Right lung (tissue), 2 donors: ENCODE measurements at regions not wholly inside any gene's neighbourhood (a gene's known extent, or its start where the extent isn't known, plus 50 kb on each side); places are given as distances from the start of the nearest gene placed in this dataset.
"Not testable (repeated sequence)": the region's sequence is repeated elsewhere in the genome, so short reads cannot be mapped to it uniquely, and the experiment has no call there.

ENCODE experiments used
- DNase-seq, 2 donors: peaks; one replicate each; pipeline ENCODE4 v3.0.0-alpha.2; 2013

GRCh38 chr3:184477940-184478339 is 83.6 kb upstream of the EPHB3 start:
- no peak for DNase-seq

DNA sequence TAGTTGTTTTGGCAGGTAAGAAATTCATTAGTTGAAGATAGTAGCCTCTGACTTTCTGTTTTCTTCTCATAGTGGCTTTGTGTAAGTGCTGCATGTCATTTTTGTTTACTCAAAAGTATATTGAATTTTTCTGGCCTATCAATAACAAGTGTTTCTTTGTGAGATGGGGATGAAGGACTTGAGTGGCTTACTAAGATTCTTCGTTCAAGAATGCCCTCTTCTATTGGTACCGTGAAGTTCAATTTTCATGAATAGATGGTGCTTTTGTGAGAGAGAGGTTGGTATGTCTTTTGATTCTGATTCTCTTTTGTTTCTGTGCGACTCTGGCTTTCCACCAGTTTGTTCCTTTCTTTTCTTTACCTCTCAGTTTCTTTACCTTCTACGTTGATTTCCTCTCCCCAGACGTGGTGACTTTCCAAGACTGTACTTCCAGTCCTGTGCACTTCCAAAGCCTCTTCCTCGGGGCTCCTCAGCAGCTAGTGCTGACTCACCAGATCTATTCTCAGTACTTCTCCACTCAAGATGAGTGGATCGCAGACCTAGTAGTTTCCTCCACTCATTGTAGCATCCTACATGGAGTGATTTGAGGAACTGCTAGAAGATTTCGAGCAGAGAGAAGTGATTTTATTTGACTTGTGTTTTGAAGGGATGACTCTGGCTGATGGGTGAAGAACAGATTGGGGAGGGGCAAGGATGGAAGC is 82.0 kb upstream of the EPHB3 start:
- no peak for DNase-seq

- no peak for DNase-seq
Observed at GRCh38 chr3:184480831-184481230, 80.8 kb upstream of the EPHB3 start.

GRCh38 chr3:184481984-184482671 is 79.5 kb upstream of the EPHB3 start:
- DNase-seq = no peak

DNA sequence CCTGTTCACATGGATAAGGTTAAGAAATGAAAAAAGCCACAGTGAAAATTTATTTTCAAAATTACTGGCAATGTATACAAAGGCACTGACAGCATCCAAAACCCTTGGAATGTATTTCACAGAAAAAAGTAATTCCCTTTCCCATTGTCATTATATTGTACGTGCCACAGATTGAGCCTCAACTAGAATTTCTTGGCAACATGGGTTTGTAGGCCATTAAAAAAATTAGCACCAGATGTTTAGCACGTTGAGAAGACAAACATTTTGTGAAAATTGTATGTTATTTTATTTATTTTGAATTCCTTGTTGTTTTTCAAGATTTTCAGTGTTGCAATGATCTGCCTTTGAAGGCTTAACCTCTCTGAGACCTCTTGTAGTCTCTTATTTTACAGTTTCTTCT is 76.3 kb upstream of the EPHB3 start:
- DNase-seq = no peak

GRCh38 chr3:184485906-184486305 is 75.7 kb upstream of the EPHB3 start:
- no peak for DNase-seq

DNA sequence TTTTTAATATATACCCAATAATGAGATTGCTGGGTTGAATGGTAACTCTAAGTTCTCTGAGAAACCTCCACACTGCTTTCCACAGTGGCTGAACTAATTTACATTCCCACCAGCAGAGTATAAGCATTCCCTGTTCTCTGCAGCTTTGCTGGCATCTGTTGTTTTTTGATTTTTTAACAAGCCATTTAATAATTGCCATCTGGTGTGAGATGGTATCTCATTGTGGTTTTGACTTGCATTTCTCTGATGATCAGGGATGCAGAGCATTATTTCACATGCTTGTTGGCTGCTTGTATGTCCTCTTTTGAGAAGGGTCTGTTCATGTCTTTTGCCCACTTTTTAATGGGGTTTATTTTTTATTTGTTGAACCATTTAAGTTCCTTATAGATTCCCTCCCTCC is 75.0 kb upstream of the EPHB3 start:
- DNase-seq = no peak

DNA sequence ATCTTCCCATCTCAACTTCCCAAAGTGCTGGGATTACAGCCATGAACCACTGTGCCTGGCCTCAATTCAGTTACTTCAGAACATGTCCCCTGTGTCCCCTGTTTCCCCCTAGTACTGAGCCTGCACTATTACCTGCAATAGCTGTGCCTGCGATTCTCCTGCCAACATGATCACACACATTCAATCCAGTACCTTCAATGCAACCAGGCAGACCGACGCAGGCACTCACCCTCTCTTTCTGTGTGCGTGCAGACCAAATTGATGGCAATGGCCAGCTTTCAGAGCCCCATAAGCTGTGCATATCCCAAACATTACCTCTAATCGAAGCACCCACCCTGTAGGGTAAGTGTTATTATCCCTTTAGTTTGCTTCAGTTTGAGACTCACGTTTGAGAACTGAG is 73.0 kb upstream of the EPHB3 start:
- no peak for DNase-seq

- no peak for DNase-seq
Observed at GRCh38 chr3:184489268-184489841, 72.2 kb upstream of the EPHB3 start.

GRCh38 chr3:184491011-184491576 is 70.5 kb upstream of the EPHB3 start:
- DNase-seq = no peak

- DNase-seq = no peak
Observed at GRCh38 chr3:184491867-184492615, 69.5 kb upstream of the EPHB3 start.

DNA sequence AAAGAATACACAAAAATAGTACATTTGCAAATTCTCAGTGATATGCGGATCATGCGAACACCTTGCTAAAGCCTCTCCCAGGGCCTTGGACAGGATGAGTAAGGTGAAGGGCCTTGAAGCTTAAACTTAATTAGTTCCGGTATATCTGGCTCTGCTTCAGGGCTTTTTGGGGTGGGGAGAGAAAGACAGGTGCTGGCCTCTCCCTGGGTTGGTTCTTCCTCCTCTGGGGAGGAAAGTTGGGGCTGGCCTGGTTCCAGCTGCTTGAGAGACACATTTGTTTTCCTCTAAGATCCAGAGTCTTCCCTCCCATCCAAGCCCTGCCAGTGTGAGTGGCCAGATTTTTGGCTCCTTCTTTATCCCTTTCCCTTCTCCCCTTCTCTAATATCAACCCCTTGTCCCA is 64.7 kb upstream of the EPHB3 start:
- no peak for DNase-seq

- no peak for DNase-seq
Observed at GRCh38 chr3:184497804-184498203, 63.8 kb upstream of the EPHB3 start.

- no peak for DNase-seq
Observed at GRCh38 chr3:184498986-184499606, 62.5 kb upstream of the EPHB3 start.

GRCh38 chr3:184500344-184500923 is 61.2 kb upstream of the EPHB3 start:
- no peak for DNase-seq

GRCh38 chr3:184502123-184502667 is 59.4 kb upstream of the EPHB3 start:
- DNase-seq = no peak

DNA sequence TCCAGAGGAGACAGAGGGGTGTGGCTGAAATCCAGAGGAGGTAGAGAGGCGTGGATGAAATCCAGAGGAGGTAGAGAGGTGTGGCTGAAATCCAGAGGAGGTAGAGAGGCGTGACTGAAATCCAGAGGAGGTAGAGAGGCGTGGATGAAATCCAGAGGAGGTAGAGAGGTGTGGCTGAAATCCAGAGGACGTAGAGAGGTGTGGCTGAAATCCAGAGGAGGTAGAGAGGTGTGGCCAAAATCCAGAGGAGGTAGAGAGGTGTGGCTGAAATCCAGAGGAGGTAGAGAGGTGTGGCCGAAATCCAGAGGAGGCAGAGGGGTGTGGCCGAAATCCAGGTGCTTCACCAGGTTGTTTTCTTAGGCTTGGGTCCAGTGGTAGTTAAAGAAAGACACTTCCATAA is 58.7 kb upstream of the EPHB3 start:
- DNase-seq = not testable (repeated sequence)

DNA sequence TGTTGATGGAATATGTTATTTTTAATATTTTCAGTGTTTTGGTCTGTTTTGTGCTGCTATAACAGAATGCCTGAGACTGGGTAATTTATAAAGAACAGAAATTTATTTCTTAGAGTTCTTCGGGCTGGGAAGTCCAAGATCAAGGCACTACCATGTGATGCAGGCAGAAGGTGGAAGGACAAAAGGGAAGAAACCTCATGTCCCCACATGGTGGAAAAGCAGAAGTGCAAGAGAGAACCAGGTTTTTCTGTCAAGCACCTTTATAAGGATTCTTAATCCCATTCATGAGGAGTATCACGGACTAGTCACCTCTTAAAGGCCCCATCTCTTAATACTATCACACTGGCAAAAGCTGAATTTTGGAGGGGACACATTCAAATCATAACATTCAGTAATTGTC is 57.9 kb upstream of the EPHB3 start:
- no peak for DNase-seq

DNA sequence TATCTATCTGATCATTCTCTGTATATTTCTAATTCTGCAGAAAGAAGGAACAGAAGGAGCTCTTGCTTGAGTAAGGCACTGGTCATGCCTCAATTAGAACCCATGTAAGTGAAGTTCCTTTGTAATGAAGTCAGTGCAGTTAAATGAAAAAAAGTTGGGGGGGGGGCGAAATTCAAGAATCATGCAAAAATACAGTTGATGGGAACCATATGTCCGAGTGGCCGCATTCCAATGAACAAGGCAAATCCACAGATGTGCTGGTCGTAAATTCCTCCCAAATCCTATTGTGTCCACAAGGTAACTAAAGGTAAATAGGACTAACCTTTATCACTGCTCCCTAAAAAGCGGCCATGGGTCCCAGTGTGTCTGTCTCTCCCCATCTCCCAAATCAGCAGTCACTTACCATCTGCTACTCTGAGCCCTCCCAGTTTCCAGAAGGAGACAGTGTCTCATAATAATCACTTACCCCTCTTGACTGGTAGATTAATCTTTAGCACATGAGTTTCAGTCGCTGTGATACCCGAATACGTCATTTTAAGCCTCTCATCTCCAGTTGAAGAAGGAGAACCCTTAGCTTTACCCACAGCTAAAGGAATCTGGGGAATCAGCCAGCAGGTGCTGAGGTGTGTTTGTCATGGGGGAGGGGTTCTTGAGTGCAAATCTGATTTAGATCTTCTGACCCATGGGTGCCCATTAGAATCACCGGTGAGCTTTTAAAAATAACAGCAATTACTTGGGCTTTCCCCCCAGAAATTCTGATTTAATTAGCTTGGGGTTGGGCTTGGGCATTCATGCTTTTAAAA is 56.3 kb upstream of the EPHB3 start:
- DNase-seq = no peak

- DNase-seq = no peak
Observed at GRCh38 chr3:184506561-184506991, 55.0 kb upstream of the EPHB3 start.
